H1 (cell line): ENCODE measurements at regions not wholly inside any gene's neighbourhood (a gene's known extent, or its start where the extent isn't known, plus 50 kb on each side); places are given as distances from the start of the nearest gene placed in this dataset.

Source experiments
- ASH2L ChIP-seq: fragments of 200-600, 300-600 bp; sonication (generic); IDR thresholded peaks from one replicate; pipeline ENCODE4 v1.7.1; 2017; ENCODE audit warnings: low read length
- CHD1 ChIP-seq: IDR thresholded peaks from 2 replicates; pipeline ENCODE4 v1.6.1; 2012; ENCODE audit warnings: low read depth, low read length, improper control_type of control experiment
- KDM1A ChIP-seq: fragments of 200-600, 300-600 bp; sonication (generic); IDR thresholded peaks from 2 replicates; pipeline ENCODE4 v1.7.1; 2016; ENCODE audit warnings: mild to moderate bottlenecking, low read length, borderline replicate concordance
- NANOG ChIP-seq: IDR thresholded peaks from 2 replicates; pipeline ENCODE4 v1.6.1; 2011; ENCODE audit warnings: low read length, low read depth, mild to moderate bottlenecking, inconsistent platforms; ENCODE audit not compliant: insufficient read depth, poor library complexity, severe bottlenecking

GRCh38 chr7:79528421-79528820 lies 75.0 kb upstream of the MAGI2 start (continued):
- no peak for TF ChIP-seq NANOG
- TF ChIP-seq ASH2L, result no peak
- no peak for TF ChIP-seq KDM1A
- no peak for TF ChIP-seq CHD1
